A673 (cell line): ENCODE measurements at regions not wholly inside any gene's neighbourhood (a gene's known extent, or its start where the extent isn't known, plus 50 kb on each side); places are given as distances from the start of the nearest gene placed in this dataset.

Source experiments
- EZH2 ChIP-seq: fragments of 200-600 bp; sonication (generic); IDR thresholded peaks from 2 replicates; pipeline ENCODE4 v1.6.1; 2017; ENCODE audit warnings: borderline replicate concordance, low read depth, mild to moderate bottlenecking, mixed read lengths, antibody characterized with exemption, low read length; ENCODE audit not compliant: poor library complexity, severe bottlenecking
- TF ChIP-seq, protein P1 (sequence below): fragments of 300-800, 200-600 bp; sonication (generic); conservative IDR thresholded peaks from 2 replicates; pipeline ENCODE4 v1.5.1; 2017; ENCODE audit warnings: low read depth, mild to moderate bottlenecking, antibody characterized with exemption, low read length, moderate library complexity, mixed read lengths

GRCh38 chr21:20538039-20538658, 460.1 kb upstream of the NCAM2 start:
- TF ChIP-seq, protein P1, sequence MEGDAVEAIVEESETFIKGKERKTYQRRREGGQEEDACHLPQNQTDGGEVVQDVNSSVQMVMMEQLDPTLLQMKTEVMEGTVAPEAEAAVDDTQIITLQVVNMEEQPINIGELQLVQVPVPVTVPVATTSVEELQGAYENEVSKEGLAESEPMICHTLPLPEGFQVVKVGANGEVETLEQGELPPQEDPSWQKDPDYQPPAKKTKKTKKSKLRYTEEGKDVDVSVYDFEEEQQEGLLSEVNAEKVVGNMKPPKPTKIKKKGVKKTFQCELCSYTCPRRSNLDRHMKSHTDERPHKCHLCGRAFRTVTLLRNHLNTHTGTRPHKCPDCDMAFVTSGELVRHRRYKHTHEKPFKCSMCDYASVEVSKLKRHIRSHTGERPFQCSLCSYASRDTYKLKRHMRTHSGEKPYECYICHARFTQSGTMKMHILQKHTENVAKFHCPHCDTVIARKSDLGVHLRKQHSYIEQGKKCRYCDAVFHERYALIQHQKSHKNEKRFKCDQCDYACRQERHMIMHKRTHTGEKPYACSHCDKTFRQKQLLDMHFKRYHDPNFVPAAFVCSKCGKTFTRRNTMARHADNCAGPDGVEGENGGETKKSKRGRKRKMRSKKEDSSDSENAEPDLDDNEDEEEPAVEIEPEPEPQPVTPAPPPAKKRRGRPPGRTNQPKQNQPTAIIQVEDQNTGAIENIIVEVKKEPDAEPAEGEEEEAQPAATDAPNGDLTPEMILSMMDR, result no peak
- TF ChIP-seq EZH2, result no peak
